HG03064 (cell line): ENCODE measurements at regions not wholly inside any gene's neighbourhood (a gene's known extent, or its start where the extent isn't known, plus 50 kb on each side); places are given as distances from the start of the nearest gene placed in this dataset.

Experiments
- ATAC-seq: cut with Tn5 transposase; IDR thresholded peaks from one replicate; pipeline ENCODE4 v1.9.1; 2021; ENCODE audit warnings: low read depth; ENCODE audit not compliant: unreplicated experiment

DNA sequence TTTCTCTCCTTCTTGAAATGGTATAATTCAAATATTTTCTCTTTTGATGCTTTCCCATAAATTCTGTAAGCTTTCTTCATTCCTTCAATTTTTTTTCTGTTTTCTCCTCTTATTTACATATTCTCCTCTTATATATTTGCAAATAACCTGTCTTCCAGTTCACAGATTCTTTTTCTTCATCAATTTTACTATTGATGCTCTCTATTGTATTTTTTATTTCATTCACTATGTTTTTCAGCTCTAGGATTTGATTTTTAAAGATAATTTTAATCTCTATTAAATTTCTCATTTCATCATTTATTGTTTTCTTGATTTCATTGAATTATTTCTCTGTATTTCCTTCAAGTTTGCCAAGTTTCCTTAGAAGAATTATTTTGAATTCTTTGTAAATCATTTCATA is 54.0 kb upstream of the PRPS1L1 start:
- ATAC-seq, result no peak

DNA sequence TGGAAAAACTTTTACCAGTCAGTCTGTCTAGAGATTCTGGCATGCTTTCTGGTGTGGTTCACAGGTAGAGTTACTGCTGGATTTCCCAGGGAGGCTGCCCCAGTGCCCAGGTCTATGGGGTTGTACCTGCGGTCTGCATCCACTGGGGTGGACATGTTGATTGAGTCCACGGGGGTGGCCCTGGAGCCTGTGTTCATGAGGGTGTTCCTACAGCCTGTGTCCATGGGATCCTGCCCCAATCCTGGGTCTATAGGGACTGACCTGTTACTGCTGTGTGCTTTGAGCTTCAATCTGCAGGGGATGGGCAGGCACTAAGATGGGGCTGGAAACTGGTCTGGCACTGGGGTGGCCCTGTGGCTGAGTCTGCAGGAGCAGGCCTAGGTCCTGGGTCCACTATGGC is 54.5 kb upstream of the PRPS1L1 start:
- no peak for ATAC-seq

DNA sequence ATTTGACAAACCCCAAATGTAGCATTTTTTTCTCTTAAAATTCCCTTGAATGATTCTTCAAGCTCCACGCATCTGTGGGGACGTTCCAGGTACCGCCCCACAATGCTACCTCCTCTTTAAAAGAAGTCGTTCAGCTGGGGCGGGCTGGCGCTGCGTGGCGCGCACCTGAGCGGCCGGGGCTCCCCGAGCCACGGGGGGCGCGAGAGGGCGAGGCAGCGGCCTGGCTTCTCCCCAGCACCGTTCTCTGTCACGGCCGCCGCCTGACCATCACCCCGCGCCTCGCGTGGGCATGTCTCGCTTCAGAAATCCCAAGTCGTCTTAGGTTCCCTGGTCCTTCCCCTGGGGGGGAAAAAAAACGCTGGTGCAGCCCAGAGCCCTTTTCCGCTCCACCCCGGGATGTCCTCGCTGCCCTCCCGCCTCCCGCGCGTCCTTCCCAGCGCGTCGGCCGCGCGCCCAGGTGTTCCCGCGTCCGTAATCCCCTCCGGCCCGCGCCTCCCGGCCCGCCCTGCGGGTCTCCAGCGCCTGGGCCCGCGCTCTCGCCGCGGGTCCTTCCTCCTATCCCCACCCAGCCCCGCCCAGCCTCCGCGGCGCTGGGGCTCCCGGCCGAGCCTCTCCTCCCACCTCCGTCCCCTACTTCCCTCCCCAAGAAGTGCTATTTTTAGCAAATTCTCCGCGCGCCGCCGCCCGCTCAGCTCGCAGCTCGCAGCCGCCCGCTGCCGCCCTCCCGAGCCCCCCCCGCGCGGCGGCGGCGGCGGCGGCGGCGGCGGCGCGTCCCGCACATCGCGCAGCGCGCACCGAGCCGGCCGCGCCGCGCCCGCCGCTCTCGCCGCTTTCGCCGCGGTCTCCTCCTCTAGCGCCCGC is 58.7 kb upstream of the PRPS1L1 start:
- no peak for ATAC-seq

DNA sequence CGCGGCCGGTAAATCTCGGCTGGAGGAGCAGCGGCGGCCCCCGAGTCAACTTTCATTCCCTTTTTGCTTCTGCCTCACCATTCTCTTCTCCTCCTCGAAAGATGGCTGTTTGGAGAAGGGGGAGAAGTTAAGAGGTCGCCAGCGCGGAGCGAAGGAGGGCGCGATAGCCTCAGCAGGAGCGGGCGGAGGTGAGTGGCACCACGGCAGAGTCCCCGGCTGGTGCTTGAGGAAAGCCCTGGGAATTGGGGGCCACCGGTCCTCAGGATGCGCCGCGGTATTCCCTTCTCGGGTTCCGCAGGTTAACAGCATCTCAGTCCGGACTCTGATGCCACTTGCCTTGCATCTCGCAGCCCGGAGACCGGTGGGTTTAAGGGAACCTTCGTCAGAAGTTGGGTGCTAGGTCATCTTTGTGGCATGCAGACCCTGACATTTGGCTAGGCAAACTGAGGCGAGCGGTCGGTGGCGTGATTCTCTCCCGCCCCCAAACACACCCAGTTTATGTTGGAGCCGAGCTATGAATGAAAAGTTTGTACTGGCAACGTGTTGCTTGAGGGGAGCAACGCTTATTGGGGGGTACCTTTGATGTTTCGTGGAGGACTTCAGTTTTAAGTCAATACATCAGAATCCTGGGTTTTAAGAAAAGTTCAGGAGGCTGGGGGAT is 59.5 kb upstream of the PRPS1L1 start:
- no peak for ATAC-seq

DNA sequence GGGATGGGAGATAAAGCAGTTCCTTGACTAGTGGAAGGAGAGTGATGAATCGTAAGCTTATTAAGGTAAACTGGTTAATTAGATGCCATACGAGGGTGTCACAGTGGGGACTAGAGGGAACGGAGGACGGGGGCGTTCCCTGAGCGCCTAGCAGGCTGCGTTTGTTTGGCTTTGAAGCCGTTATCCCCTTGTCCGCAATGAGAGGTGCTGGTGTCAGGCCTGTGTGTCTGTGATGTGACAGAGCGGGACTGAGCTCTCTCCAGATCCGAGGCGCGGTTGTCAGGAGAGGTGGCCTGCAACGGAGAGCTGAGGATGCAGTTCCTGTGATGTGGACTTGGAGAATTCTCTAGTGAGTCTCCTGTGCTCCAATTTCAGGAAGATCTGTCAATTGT is 60.0 kb upstream of the PRPS1L1 start:
- ATAC-seq, result no peak

DNA sequence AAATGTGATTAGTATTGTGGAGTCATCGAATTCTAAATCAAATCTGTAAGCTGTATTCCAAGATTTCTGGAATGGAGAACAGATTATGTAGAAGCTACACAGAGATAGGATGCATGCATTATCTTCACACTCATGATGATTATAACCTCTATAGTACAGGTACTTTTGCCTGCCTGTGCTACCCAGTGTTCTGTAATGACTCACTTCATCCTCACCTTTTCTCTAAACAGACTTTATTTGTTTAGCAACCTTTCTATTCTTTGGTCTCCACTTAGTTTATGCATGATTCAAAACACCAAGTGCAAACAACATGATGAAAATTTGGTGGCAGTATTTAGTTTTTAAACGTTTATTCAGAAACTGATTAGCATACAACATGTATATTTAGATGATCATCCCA is 68.4 kb upstream of the PRPS1L1 start:
- no peak for ATAC-seq

DNA sequence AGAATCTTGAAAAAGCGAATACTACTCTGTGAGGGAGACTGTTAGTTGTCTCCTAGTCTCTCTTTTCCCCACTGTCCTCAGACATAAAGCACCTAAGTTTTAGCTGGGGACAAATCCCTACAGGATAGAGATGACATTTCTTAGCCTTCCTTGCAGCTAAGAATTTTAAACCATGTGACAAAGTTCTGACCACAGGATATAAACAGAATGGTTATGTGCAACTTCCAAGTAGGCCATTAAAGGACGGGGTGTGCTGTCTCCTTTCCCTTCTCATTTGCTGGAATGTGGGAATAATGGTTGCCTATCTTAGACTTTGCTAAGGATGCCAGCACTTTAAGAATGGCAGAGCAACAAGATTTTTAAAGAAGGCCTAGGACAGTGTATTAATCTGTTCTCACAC is 74.9 kb upstream of the PRPS1L1 start:
- no peak for ATAC-seq

DNA sequence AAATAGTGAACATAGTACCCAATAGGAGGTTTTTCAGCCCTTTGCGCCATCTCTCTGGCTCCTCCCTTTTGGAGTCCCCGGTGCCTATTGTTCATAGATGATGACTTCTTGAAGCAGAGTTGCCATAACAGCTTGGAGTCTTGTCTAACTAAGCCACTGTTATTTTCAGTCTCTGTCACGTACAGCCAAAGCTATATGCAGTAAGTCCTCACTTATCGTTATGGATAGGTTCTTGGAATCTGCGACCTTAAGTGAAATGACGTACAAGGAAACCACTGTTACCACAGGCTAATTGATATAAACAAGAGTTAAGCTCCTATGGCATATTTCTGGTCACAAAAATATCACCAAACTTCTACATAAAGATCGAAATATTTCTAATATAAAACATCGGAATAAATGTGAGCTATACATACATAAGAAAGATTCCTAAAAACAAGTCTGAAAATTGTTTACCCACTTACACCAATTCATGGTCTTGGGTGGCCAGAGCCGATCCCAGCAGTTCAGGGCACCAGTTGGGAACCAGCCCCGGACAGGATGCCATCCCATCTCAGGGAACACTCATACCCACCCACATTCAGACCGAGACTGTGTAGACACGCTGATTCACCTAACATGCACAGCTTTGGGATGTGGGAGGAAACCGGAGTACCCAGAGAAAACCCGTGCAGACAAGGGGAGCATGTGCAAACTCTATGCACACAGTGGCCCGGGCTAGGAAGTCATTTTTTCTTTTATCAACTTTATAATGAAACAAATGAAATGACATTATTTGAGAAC is 76.0 kb upstream of the PRPS1L1 start:
- no peak for ATAC-seq

DNA sequence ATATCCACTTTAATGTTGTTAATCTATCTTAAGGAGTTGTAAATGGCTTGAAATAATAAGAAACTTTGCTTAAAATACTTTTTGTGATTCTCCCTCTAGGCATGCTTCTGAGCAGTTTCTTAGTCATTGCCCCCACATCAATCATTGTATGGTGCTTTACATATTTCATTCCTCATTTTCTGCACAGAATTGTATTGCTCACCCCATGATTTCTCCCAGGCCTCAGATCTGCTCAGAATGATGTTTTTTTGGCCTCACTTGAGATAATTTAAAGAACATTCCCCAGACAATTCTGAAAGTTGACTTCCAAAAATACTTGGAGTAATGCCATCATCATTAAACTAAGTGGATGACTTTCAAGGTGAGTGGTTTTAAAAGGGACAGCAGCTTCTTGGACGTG is 82.1 kb upstream of the PRPS1L1 start:
- ATAC-seq, result no peak

DNA sequence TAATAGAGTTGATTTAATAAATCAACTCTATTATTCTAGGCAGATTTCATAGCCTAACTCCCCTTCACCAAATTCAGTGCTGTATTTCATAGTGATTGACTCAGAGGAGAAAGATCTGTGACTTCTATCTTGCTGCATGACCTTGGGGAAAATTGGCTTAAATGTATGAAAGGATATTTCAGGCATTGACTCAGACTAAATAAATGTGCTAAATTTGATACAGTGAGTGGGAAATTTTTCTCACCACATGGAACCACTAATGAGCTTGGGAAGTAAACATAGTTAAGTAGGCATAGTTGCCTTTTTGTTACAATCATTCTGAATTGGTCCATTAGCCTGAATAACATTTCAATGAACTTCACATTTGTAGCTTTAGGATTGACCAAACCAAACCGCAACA is 89.0 kb upstream of the PRPS1L1 start:
- no peak for ATAC-seq

DNA sequence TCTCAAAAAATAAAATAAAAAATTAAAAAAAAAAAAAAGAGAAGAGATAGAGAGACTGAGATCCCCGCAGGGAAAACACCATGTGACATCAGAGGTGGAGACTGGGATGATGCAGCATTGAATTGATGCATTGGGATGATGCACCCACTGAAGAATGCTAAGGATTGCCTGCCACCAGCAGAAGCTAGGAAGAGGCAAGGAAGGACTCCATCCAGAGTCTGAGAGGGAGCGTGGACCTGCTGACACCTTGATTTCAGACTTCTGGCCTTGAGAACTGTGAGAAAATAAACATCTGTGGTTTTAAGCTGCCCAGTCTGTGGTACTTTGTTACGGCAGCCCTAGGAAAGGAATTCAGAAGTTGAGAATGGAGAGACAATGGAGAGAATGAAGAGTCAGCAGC is 89.8 kb upstream of the PRPS1L1 start:
- no peak for ATAC-seq

DNA sequence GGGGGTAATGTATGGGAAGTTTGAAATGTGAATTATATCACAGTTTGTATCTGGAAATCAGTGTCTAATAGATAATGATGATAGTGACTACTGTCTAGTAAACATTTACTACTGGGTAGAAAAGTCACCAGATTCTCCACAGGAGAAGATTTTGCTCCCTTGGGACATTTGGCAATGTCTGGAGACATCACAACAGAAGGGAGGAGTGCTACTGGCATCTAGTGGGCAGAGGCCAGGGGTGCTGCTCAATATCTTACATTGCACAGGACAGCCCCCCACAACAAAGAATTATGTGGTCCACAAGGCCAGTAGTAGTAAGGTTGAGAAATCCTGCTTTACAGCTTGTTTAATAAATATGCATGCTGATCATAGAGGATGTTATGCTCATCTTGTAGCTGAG is 92.3 kb upstream of the PRPS1L1 start:
- ATAC-seq, result no peak

DNA sequence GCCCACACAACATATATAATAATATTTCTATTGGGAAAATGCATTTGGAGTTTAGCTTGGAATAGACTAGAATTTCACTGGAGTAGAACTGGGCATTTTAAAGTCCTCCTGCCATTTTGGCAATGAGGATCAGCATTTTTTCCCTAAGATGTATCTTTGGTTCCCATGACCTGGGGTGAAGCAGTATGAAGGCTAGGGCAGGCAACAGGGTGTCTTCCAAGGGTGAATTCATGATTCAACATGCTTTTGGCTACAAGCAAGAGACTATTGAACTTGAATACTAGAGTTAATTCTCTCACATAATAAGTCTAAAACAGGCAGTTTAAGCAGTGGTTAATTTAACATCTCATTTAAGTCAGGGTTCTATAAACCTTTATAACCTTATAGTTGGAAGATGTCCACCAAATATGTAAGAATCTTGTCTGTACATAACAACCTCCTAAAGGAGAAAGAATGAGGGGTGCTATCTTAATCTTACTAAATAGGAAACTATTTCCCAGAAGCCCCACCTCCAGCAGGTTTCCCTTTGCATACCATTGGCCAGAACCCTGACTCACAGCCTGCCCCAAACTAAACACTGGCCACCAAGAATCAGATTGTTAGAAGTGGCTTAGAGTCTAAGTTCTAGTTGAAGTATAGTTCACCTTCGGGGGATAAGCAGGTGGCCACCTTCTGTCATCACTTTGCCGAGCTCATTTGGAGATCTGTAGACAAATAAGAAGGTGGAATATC is 96.0 kb upstream of the PRPS1L1 start:
- no peak for ATAC-seq

DNA sequence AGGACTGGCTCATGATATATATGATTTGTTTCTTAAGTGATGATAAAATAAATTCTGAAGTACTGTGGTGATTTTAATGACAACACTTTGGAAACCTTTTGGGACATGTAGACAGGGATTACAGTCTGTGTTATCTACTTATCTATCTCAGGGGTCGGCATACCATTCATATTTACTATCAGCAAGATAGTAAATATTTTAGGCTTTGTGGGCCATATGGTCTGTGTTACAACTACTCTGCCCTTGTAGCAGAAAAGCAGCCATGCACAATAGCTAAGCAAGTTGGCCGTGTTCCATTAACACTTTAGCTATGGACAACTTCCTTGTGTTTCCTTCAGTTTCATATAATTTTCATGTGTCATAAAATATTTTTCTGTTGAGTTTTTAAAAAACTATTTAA is 97.8 kb upstream of the PRPS1L1 start:
- ATAC-seq, result no peak

DNA sequence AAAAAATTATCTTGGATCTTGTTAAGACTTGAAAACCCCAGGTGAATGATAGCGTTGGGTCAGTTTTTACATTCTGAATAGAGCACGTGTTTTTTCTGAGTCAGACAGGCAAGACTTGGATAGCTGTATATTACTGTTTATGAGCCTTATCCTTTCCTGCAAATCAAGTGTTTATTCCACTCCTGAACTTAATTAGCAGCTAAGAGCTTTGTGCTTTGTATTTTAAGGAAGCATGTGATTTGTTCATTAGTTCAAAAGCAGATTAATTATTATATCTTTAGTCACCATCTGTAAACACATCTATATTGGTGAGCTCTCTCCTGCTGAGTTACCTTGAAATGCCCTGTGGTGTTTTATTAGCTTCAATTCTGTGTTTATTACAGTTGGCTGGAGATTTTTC is 98.6 kb upstream of the PRPS1L1 start:
- no peak for ATAC-seq

DNA sequence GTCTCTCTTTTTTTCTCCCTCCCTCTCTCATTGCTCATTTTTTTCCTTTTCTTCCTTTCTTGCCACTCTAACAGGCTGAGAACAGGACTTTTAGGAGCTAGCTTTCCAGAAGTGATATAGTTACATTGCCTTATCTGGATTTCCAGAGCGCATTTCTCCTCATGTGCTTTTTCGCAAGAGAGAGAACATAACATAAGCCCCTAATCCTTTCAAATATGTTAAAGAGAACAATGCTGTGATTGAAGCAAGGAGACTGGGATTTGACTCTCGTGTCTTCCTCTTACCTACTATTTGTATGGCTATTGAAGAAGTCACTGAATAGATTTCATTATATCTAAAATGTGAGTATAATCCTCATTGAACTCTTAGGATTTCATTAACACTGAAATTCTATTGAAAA is 101.2 kb upstream of the PRPS1L1 start:
- no peak for ATAC-seq

DNA sequence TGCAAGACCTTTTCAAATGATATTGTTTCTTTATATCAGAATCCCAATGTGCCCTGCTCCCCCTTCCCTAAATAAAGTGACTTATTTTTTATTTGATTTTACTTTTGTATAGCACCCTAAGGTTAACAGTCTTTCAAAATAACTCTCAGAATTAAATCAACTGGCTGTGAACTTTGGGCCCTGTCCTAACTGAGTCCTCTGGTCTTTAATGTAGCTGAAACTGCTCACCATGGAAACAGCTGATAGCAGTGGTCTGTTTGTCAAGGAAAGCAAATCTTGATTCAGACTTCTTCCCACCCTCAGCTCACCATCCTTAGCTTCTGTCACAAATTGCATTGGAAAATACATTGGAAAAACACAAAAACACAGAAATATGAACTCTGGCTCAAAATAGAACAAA is 105.2 kb upstream of the PRPS1L1 start:
- no peak for ATAC-seq

DNA sequence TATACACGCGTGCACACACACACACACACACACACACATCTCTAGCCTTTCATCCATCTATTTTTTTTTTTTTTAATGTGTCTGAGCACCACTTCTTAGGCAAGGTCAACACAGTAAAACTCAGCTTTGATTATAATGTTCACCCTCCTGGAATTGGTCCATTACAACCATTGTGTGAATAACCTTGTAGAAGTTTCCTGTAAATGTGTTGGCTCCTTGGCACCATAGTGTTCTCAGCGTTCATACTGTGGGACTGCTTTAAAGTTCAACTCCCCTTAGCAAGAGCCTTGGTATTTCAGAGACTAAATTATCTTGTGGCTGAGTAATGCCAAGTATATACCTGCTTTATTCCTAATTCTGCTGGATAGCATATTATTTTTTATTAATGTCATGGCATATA is 106.3 kb upstream of the PRPS1L1 start:
- ATAC-seq, result no peak

DNA sequence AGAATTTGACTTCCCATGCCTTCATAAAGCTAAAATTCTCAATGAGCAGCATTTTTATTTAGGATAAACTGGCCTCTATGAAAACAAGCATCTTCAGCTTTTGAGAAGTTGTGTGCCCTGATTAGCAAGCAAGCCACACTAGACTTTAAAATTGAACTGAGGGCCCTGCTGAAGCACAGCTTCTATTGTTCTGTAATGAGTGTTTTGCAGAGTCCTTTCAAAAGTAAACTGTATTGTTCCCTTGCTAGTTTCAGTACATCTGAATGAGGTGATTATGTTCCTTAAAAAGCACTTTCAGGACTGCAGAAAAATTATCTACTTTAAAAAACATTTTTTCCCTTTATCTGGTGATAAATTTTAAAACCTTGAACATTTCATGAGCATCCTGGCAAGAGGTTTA is 113.3 kb upstream of the PRPS1L1 start:
- ATAC-seq, result no peak

DNA sequence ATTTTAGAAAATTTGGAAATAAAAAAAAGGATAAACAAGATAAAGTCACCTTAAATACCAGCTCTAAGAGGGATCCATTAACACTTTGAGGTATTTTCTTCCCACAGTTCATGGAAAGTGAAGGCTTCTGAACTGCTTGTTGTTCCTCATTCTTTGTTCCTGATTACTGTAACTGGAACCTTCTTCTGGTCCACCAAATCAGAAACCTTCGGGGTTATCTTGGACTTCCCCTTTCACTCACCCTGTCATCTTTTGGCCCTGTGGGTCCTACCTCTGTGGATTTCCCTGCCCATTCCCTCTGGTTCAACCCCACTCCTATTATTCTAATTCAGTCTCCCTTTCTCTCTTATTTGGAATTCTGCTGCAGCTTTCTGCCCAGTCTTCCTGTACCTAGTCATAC is 116.5 kb upstream of the PRPS1L1 start:
- no peak for ATAC-seq

DNA sequence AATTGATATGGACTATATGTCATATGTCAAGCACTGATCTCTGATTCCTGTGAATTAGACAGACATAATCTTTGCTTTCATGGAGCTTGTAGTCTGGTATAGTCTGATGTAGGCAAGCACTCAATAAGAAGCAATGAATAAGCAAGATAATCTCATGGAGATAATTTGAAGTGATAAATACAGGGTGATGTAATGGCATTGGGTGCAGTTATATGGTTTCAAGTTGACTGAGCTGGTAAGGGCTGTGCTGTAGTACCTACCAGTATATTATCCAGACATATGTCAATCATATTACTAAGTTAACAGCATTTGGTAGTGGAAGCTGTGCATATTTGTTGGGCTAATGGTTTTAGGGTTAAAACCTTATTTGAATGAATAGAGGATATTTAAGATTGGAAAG is 117.5 kb upstream of the PRPS1L1 start:
- ATAC-seq, result no peak
